HG03159 (cell line): ENCODE measurements at regions not wholly inside any gene's neighbourhood (a gene's known extent, or its start where the extent isn't known, plus 50 kb on each side); places are given as distances from the start of the nearest gene placed in this dataset.
"Not testable (repeated sequence)": the region's sequence is repeated elsewhere in the genome, so short reads cannot be mapped to it uniquely, and the experiment has no call there.

Experiments
- ATAC-seq: cut with Tn5 transposase; IDR thresholded peaks from one replicate; pipeline ENCODE4 v1.9.1; 2021; ENCODE audit warnings: mild to moderate bottlenecking, moderate library complexity; ENCODE audit not compliant: unreplicated experiment

DNA sequence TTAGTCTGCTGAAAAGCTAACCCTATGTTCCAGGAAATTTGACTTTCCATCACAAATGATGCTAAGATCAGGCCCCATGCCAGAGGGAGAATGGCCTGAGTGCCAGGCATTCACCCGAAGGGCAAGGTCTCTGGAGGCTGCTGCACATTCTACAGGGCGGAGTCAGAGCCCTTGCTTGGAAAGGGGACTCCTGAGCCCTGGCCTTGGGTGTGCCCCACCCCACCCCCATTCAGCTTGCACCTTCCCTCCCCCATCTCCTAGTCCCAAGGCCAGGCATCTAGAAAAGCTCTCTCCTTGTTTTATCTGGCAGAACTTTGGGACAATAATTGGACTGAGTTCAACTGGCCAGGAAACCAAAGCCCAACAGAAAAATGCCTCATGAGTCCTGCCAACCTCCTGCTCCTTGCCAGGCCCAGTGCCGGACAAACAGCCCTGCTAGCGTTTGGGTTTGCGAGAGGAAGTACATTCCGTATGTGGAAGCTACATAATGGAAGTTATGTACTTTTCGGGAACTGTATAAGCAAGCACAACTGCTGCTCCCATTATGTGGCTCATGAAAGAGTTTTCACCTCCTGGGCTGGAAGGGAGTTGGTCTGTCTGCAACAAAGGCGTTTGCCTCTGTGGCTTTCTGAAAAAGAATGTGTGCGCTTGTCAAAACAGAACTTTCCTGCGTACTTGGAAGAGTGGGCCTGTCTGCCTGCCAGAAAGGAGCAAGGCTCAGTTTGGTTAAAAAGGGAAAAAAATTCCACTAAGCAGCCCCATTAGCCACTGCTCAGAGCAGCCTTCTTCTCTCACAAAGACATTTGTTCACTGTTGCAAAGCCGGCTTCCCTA lies 321.5 kb upstream of the CTNNB1 start:
- ATAC-seq = no peak

DNA sequence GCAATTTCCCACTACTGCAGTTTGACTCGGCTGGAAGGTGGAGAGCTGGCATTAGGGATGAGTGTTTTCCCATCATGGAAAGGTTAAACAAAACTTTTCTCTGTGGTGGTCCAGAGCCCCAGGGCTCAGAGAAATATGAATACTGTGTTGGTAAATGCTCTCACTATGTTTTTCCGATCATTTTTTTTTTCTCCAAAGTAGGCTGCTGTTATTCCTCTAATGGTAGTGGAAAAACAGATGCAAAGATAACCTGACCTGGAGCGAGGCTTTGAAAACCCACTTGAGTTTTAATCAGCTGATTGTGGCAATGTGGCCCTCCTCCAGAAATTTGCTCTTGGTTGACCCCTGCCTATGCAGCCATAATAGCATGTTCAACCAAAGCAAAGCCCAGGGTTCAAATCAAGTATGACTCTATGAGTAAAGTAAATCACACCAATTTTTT lies 320.8 kb upstream of the CTNNB1 start:
- no peak for ATAC-seq

GRCh38 chr3:40885430-40885829 lies 313.9 kb upstream of the CTNNB1 start:
- no peak for ATAC-seq

DNA sequence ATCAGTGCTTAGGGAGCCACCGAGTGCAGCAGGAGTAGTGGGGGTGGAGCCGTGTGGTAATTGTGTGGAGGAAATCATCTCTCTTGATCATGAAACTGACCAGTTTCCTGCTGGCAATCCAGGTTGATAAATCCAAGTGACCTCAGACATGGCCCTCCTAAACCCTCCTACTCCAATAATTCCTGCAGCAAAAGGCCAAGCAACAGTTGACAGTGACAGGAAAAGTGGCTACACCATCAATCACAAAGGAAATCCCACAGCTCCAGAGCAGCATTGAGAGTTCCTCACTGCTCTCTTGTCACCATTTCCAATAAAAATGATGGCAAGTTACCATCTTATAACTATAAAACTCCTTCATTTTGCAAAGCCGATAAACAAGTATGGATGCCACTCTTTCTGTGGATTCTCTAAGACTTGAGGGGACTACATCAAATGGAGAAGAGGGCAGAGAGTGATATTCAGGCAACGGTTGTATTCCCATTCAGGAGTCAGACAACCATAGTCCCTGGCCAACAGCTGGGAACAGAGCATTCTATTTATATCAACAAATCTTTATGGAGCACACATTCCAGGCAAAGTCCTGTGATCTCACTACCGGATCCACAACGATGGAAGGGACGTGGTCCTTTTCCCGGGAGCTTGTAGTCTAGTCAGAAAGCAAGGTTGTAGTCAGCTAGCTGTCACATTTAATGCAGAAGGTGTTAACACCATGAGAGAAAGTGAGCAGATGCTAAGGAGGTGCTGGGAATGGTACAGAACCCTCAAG lies 312.5 kb upstream of the CTNNB1 start:
- no peak for ATAC-seq

- ATAC-seq = no peak
These were observed 308.1 kb upstream of the CTNNB1 start for GRCh38 chr3:40891186-40891585.

- ATAC-seq = no peak
These were observed 304.2 kb upstream of the CTNNB1 start for GRCh38 chr3:40895109-40895508.

- no peak for ATAC-seq
These were observed 300.0 kb upstream of the CTNNB1 start for GRCh38 chr3:40899286-40899712.

- no peak for ATAC-seq
These were observed 298.0 kb upstream of the CTNNB1 start for GRCh38 chr3:40901298-40901697.

- no peak for ATAC-seq
These were observed 297.5 kb upstream of the CTNNB1 start for GRCh38 chr3:40901796-40902195.

DNA sequence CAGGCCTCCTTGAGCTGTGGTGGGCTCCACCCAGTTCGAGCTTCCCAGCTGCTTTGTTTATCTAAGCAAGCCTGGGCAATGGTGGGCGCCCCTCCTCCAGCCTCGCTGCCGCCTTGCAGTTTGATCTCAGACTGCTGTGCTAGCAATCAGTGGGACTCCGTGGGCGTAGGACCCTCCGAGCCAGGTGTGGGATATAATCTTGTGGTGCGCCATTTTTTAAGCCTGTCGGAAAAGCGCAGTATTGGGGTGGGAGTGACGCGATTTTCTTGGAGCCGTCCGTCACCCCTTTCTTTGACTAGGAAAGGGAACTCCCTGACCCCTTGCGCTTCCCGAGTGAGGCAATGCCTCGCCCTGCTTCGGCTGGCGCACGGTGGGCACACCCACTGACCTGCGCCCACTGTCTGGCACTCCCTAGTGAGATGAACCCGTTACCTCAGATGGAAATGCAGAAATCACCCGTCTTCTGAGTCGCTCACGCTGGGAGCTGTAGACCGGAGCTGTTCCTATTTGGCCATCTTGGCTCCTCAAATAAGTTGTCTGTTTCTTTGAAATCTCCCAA lies 291.3 kb upstream of the CTNNB1 start:
- not testable (repeated sequence) for ATAC-seq

GRCh38 chr3:40908612-40909011 lies 290.7 kb upstream of the CTNNB1 start:
- ATAC-seq = no peak

DNA sequence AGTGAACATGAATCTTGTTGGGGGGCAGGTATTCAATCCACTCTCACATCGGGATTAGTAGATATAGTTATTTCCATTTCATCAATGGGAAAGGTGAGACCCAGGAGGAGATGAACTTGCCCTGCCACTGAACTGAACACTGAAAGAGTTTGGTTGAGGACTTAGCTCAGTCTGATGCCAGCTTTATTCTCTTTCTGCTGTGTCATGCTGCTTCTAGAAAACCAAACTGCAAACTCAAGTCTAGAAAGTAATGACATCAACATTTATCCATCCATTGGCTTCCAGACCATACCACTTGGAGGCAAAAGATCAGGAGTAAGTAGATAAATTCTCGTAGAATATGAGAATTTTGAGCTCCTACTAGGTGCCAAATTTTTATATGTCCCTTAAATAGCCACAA lies 288.0 kb upstream of the CTNNB1 start:
- ATAC-seq = no peak

DNA sequence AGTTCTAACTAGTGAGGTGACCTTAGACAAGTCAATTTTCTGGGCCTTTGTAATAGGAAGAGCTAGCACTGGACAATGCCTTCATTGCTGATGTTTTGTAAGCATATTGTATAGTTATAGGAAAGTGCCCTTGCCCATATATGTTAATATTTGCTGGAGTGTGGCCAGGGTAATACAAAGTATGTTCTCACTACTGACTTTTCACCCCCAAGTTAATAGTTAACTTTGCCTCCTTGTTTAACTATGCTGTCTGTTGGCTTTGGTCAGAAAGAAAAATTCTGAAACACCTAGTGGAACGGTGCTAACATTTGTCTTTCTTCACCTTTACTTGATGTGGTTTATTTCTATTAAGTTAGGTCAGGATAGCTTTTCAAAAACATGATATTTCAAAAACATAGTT lies 287.4 kb upstream of the CTNNB1 start:
- ATAC-seq = no peak

DNA sequence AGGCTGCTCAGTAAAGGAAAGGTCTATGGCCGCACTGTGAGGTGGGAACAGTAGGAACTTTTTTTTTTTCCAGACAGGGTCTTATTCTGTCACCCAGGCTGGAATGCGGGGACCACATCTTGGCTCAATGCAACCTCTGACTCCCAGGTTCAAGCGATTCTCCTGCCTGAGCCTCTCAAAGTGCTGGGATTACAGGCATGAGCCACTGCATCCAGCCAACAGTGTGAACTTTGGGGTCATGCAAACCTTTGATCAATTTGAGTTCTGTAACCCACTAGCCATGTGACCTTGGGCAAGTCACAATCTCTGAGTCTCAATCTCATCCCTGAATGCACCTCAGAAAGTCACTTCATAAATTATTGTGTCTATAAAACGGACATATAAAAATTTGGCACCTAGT lies 286.8 kb upstream of the CTNNB1 start:
- no peak for ATAC-seq

DNA sequence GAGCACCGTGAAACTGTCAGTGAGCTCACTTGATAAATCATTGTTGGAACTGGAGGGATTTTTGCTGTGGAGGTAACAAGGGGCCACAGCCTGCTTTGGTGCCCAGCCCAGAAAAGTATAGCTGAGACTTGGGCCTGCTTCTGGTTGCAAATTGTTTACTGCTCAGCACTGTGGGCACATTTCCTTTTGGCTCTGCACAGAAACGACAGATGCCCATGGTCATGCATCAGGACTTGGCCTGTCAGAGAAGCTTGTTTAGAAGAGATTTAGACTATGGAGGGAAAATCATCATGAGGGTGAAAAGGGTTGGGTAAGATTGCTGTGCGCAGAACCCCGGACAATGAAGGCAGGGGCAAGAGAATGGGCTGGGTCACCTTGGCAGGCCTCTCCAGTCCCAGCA lies 286.1 kb upstream of the CTNNB1 start:
- ATAC-seq = no peak

DNA sequence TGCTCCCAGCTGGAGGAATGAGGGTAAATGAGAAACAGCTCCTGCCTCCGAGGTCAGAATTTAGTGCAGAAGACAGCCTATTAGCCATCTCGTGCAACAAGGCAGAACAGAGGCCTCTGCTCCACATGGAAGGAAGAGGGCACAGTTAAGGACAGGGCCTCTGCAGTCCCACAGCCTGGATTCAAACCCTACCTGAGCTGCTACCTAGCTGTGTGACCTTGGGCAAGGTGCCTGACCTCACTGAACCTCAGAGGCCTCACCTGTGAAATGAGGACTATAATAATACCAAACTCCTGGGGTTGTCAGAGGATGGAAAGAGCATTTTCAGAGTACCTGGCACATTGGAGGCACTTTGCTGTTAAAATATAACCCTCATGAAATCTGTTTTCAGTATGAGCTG lies 285.7 kb upstream of the CTNNB1 start:
- no peak for ATAC-seq

GRCh38 chr3:40914475-40914874 lies 284.8 kb upstream of the CTNNB1 start:
- no peak for ATAC-seq

GRCh38 chr3:40915346-40915865 lies 283.9 kb upstream of the CTNNB1 start:
- no peak for ATAC-seq

- ATAC-seq = no peak
These were observed 279.3 kb upstream of the CTNNB1 start for GRCh38 chr3:40920041-40920440.

DNA sequence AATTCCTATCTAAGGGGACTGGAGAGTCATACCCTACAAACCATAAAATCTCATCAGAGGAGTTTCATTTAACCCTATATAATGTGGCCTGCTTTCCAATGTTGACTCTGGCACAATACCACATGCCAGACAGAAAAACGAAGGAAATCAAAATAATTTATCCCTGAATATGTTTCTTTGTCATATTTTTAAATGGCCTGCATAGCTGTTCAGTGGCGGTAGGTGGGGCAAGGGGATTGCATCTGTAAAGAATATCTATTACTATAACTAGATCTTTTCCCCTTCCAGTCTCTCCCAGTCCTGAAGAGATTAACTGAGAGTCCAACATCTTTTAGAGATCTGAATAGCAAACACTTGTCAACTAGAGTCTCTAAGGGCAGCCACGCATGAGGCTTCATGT lies 278.1 kb upstream of the CTNNB1 start:
- no peak for ATAC-seq

GRCh38 chr3:40923143-40923542 lies 276.2 kb upstream of the CTNNB1 start:
- no peak for ATAC-seq

- no peak for ATAC-seq
These were observed 275.7 kb upstream of the CTNNB1 start for GRCh38 chr3:40923651-40924050.
